Spinal cord (tissue), 9 donors: ENCODE measurements at regions not wholly inside any gene's neighbourhood (a gene's known extent, or its start where the extent isn't known, plus 50 kb on each side); places are given as distances from the start of the nearest gene placed in this dataset.

Experiments
- DNase-seq, 6 donors: peaks; one replicate each; pipeline versions ENCODE4 v3.0.0 to v3.0.0-alpha.2; 2013 to 2015; ENCODE audit warnings: low spot score in 6 of 6, low read depth in 4 of 6
- H3K27ac ChIP-seq: one replicate; pipeline ENCODE4 v1.5.1; 2013; ENCODE audit warnings: low read depth, low read length, control low read depth
- H3K27me3 ChIP-seq: one replicate; pipeline ENCODE4 v1.6.1; 2013; ENCODE audit warnings: low read length; ENCODE audit not compliant: control insufficient read depth, insufficient read depth
- H3K36me3 ChIP-seq: one replicate; pipeline ENCODE4 v1.6.1; 2013; ENCODE audit warnings: low read length; ENCODE audit not compliant: control insufficient read depth, insufficient read depth
- H3K4me1 ChIP-seq: one replicate; pipeline ENCODE4 v1.6.1; 2013; ENCODE audit warnings: low read length; ENCODE audit not compliant: control insufficient read depth, insufficient read depth
- H3K4me3 ChIP-seq: one replicate; pipeline ENCODE4 v1.5.1; 2013; ENCODE audit warnings: low read depth, low read length, control low read depth
- H3K9me3 ChIP-seq: one replicate; pipeline ENCODE4 v1.6.1; 2013; ENCODE audit warnings: low read length; ENCODE audit not compliant: control insufficient read depth, insufficient read depth
- WGBS: methylation state at CpG from one replicate; pipeline ENCODE4 v1.1.5; 2013; ENCODE audit warnings: missing lambda C conversion rate; ENCODE audit not compliant: insufficient coverage; 5-methylcytosine and 5-hydroxymethylcytosine counted together
- donor health status: healthy.

DNA sequence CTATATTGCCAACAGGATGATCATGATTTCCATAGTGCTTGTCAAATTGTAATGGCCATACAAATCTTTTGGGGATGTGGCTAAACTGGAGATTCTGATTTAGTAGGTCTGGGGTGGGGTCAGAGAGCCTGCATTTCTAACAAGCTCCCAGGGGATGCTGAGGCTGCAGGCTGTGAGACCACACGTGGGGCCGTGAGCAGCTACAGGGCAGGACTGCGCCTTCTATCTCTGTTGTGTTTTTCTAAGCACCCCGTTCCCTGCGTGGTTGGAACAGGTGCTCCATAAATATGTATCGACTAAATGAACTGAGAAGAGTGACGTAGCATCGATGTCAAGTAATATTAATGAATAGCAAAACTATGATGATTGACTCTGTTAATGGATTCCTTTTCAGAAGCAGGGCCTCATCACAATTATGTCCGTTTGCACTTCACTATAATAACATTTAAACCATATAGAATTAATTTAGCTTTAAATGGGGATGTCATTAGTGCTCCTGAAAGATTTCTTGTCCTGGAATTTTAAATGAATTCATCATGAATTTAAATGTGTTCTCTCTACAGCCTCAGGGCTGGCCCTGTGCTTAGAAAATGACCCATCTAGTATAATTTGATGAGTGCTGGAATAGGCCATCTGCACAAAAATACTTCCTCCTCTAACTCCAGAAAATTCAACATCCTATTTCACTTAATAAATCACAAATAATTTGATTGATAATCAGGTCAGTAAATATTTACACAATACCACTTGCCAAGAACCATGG, 51.7 kb upstream of the SIAH3 start:
- peaks cover 2% of the 10 kb centered on the region for H3K4me1 ChIP-seq
- H3K27me3 ChIP-seq, result no peaks in the 10 kb centered on the region
- no peak overlapping the region for H3K27ac ChIP-seq

More for the DNA sequence above, 51.7 kb upstream of the SIAH3 start:
- Histone ChIP-seq H3K4me3 (no peak overlapping the region), H3K36me3 (no peaks in the 10 kb centered on the region), H3K9me3 (no peaks in the 10 kb centered on the region)
- 77% methylated on average over 3 of the region's 9 CpGs for WGBS
- DNase-seq, result peak in 1 of 6 donors; percentile 35
